Kidney epithelial cell (primary cell): ENCODE measurements at regions not wholly inside any gene's neighbourhood (a gene's known extent, or its start where the extent isn't known, plus 50 kb on each side); places are given as distances from the start of the nearest gene placed in this dataset.
"Not testable (repeated sequence)": the region's sequence is repeated elsewhere in the genome, so short reads cannot be mapped to it uniquely, and the experiment has no call there.

ENCODE experiments used
- DNase-seq: peaks from one replicate; pipeline ENCODE4 v3.0.0-alpha.2; 2010; ENCODE audit warnings: low read depth
- H3K27me3 ChIP-seq: 2 replicates; pipeline ENCODE4 v1.6.0; 2011; ENCODE audit warnings: low read length; ENCODE audit not compliant: control insufficient read depth, insufficient read depth
- H3K36me3 ChIP-seq: 2 replicates; pipeline ENCODE4 v1.5.1; 2011; ENCODE audit warnings: low read length; ENCODE audit not compliant: control insufficient read depth, insufficient read depth
- H3K4me3 ChIP-seq: 2 replicates; pipeline ENCODE4 v1.5.1; 2011; ENCODE audit warnings: low read depth, mild to moderate bottlenecking, control low read depth, low read length
- TF ChIP-seq, protein P1 (sequence below): IDR thresholded peaks from 2 replicates; pipeline ENCODE4 v1.5.1; 2011; ENCODE audit warnings: mild to moderate bottlenecking, moderate library complexity, low read length, control low read depth, inconsistent platforms; ENCODE audit not compliant: insufficient read depth, poor library complexity, severe bottlenecking

DNA sequence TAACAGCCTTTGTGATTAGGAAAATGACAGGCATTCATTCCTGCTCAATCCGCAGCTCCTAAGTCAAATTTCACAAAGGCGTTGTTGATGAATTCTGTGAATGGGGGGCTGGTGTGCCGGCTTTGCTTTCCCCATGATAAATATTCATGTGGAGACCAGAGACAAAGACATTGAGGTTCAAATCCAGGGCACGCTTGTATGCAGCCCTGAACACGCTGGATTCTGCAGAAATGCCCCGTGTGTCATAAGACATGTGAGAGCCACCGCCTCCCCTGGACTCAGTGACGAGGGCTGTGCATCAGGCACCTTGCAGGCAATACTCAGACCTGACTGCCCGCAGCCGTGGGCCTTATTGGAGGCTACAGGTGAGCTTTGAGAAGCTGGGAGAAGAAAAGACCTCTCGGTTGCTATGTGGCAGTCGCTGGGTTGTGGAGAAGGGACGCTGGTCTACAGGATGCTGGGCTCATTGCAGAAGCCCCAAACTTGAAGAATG, 906.2 kb downstream of the BRD1 start:
- Histone ChIP-seq H3K27me3 (no peaks in the 10 kb centered on the region), H3K36me3 (no peaks in the 10 kb centered on the region), H3K4me3 (no peak overlapping the region)
- TF ChIP-seq, protein P1, sequence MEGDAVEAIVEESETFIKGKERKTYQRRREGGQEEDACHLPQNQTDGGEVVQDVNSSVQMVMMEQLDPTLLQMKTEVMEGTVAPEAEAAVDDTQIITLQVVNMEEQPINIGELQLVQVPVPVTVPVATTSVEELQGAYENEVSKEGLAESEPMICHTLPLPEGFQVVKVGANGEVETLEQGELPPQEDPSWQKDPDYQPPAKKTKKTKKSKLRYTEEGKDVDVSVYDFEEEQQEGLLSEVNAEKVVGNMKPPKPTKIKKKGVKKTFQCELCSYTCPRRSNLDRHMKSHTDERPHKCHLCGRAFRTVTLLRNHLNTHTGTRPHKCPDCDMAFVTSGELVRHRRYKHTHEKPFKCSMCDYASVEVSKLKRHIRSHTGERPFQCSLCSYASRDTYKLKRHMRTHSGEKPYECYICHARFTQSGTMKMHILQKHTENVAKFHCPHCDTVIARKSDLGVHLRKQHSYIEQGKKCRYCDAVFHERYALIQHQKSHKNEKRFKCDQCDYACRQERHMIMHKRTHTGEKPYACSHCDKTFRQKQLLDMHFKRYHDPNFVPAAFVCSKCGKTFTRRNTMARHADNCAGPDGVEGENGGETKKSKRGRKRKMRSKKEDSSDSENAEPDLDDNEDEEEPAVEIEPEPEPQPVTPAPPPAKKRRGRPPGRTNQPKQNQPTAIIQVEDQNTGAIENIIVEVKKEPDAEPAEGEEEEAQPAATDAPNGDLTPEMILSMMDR: no peak
- DNase-seq: no peak

DNA sequence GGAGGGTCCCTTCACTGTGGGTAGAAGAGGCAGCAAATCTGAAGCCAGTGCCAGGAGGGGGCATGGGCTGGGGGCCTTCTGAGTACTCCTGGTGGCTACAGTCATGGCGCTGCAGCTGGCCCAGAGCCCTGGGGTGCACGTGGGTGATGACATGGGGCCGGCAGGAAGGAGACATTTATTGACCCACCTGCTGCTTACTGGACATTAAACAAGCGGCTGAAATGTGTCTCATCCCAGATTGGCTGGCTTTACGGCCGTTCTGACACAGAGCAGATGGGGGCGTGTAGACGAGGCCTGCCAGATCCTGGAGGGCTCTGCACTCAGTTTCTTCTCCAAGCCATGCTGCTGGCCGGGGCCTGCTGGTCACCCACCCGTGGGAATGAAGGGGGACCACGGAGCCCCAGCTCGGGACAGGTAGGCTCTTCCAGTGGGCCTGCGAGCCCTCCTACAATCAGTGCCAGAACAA, 906.9 kb downstream of the BRD1 start:
- no peaks in the 10 kb centered on the region for H3K27me3 ChIP-seq
- no peak overlapping the region for H3K4me3 ChIP-seq
- H3K36me3 ChIP-seq: no peaks in the 10 kb centered on the region
- TF ChIP-seq, protein P1: no peak
- no peak for DNase-seq

DNA sequence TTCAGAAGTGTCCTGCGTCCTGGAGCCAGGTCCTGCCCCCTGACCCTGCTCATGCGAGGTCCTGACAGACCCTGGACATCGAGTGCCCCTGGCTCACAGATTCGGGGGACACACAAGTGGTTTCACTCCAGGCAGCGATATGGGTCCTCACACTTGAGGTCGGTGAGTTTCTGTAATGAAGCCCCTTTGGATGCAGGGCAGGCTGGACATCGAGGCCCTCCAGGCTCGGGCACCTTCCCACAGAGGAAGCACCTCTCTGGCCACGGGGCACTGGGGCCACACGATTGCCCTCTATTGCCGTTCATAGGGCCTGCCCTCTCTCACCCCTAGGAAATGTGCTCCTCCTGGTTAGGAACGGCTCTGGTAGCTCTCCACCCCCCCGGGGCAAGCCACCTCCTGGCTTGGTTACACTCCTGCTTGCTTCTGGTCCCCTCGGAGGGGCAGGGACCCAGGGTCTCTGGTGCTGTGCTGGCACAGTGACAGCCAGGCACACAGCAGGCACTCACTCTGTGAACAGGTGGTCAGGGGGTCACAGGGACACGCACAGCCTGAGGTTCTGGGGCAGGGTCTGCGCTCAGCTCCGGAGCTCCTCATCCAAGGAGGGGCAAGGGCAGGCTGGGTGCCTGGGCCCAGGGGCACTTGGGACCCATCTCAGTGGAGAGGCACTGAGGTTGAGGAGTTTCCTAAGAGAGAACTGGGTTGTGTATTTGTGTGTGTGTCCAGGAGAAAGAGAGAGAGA, 907.7 kb downstream of the BRD1 start:
- H3K36me3 ChIP-seq: no peaks in the 10 kb centered on the region
- H3K4me3 ChIP-seq: no peak overlapping the region
- TF ChIP-seq, protein P1: no peak
- H3K27me3 ChIP-seq: no peaks in the 10 kb centered on the region
- DNase-seq: no peak

DNA sequence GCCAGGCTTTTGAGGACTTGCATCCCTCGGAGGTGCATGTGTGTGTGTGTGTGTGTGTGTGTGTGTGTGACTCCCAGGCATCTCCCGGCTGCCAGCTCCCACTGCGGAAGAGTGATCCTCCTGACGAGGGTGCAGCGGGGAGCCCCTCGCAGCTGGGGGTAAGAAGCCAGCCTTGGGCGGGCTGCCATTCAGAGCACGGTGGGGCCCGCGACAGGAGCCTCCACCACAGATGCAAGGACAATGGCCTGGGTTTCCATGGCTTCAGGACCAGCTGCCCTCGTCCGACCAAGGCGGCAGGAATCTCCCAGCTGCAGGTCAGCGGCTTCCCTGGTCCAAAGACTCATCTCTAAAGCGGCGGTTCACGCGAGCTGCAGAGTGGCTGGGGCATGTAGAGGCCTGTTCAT, 908.5 kb downstream of the BRD1 start:
- Histone ChIP-seq H3K27me3 (no peaks in the 10 kb centered on the region), H3K36me3 (no peaks in the 10 kb centered on the region), H3K4me3 (no peak overlapping the region)
- TF ChIP-seq, protein P1: no peak
- DNase-seq: no peak

DNA sequence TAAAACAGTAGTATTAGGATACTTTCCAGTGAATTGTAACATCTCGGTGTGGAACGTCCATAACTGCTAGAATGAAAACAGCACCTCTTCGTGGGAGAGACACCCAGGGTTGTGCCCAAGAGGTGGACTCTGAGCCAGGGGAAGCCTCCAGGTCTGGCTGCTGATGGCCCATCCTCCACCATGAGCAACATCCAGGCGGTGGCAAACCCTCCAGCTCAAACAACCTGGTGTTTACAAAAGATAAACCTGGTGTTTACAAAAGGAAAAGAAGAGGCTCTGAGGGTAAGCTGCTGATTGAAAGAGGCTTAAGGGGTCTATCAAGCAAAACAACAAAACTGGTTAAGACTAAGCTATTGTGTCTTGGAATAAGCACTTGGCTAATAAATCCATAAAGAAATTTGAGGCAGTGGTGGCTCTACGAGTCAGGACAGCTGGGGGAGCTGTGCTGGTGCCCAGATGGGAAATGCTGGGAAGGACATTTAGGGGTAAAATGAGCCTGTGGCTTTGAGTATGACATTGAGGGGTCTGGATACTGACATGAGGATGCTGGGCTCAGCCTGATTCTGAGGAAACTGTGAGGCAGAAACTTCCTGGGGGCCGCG, 909.0 kb downstream of the BRD1 start:
- no peak overlapping the region for H3K4me3 ChIP-seq
- no peaks in the 10 kb centered on the region for H3K36me3 ChIP-seq
- no peaks in the 10 kb centered on the region for H3K27me3 ChIP-seq
- TF ChIP-seq, protein P1: no peak
- DNase-seq: no peak

DNA sequence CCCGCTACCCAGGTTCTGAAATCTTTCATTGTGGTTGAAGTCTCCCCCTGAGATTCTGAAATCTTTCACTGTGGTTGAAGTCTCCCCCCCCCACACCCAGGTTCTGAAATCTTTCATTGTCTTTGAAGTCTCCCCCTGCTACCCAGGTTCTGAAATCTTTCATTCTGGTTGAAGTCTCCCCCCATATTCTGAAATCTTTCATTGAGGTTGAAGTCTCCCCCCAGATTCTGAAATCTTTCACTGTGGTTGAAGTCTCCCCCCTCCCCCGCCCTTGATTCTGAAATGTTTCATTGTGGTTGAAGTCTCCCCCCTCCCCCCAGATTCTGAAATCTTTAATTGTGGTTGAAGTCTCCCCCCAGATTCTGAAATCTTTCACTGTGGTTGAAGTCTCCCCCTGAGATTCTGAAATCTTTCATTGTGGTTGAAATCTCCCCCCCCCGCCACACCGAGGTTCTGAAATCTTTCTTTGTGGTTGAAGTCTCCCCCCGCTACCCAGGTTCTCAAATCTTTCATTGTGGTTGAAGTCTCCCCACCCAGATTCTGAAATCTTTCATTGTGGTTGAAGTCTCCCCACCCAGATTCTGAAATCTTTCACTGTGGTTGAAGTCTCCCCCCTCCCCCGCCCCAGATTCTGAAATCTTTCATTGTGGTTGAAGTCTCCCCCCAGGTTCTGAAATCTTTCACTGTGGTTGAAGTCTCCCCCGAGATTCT, 915.2 kb downstream of the BRD1 start:
- H3K27me3 ChIP-seq, DNase-seq, H3K4me3 ChIP-seq, H3K36me3 ChIP-seq: not testable (repeated sequence)

DNA sequence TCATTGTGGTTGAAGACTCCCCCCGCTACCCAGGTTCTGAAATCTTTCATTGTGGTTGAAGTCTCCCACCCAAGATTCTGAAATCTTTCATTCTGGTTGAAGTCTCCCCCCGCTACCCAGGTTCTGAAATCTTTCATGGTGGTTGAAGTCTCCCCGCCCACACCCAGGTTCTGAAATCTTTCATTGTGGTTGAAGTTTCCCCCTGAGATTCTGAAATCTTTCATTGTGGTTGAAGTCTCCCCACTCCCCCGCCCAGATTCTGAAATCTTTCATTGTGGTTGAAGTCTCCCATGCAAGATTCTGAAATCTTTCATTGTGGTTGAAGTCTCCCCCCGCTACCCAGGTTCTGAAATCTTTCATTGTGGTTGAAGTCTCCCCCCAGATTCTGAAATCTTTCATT, 916.0 kb downstream of the BRD1 start:
- not testable (repeated sequence) for DNase-seq, H3K27me3 ChIP-seq, H3K4me3 ChIP-seq, H3K36me3 ChIP-seq

DNA sequence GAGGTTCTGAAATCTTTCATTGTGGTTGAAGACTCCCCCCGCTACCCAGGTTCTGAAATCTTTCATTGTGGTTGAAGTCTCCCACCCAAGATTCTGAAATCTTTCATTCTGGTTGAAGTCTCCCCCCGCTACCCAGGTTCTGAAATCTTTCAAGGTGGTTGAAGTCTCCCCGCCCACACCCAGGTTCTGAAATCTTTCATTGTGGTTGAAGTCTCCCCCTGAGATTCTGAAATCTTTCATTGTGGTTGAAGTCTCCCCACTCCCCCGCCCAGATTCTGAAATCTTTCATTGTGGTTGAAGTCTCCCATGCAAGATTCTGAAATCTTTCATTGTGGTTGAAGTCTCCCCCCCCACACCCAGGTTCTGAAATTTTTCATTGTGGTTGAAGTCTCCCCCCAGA, 916.6 kb downstream of the BRD1 start:
- not testable (repeated sequence) for H3K36me3 ChIP-seq, H3K27me3 ChIP-seq, H3K4me3 ChIP-seq, DNase-seq
